Transverse colon (tissue), 4 donors: ENCODE measurements at regions not wholly inside any gene's neighbourhood (a gene's known extent, or its start where the extent isn't known, plus 50 kb on each side); places are given as distances from the start of the nearest gene placed in this dataset.

Experiments used
- DNase-seq: peaks from one replicate; pipeline ENCODE4 v3.0.0-alpha.2; 2019
- H3K27ac ChIP-seq, 4 donors: fragments of 200-600 bp; sonication (generic); 2 replicates each; pipeline ENCODE4 v1.5.1; 2016 to 2018; ENCODE audit warnings: inconsistent platforms in 4 of 4
- H3K27me3 ChIP-seq: fragments of 200-600 bp; sonication (generic); 2 replicates; pipeline ENCODE4 v1.5.1; 2017; ENCODE audit warnings: inconsistent platforms
- H3K36me3 ChIP-seq, 4 donors: fragments of 200-600 bp; sonication (generic); 2 replicates each; pipeline ENCODE4 v1.5.1; 2017 to 2019; ENCODE audit warnings: inconsistent platforms in 4 of 4
- H3K4me1 ChIP-seq, 4 donors: fragments of 200-600 bp; sonication (generic); 2 replicates each; pipeline ENCODE4 v1.5.1; 2017 to 2020; ENCODE audit warnings: inconsistent platforms in 4 of 4
- H3K4me3 ChIP-seq, 4 donors: fragments of 200-600 bp; sonication (generic); 1 replicate in 1 of 4; 2 replicates in 3 of 4; pipeline versions ENCODE4 v1.5.1 to v1.6.1; 2017 to 2019; ENCODE audit warnings: inconsistent platforms in 4 of 4
- H3K9me3 ChIP-seq, 2 donors: fragments of 200-600 bp; sonication (generic); 2 replicates each; pipeline ENCODE4 v1.5.1; 2017 to 2019; ENCODE audit warnings: inconsistent platforms in 2 of 2
- EP300 ChIP-seq: sonication (generic); formaldehyde crosslinking; IDR thresholded peaks from one replicate; pipeline ENCODE4 v1.6.1; 2017; ENCODE audit warnings: antibody characterized with exemption, low read depth
- POLR2A ChIP-seq: fragments of 450-650 bp; IDR thresholded peaks from one replicate; pipeline ENCODE4 v1.6.1; 2016; ENCODE audit warnings: antibody characterized with exemption, mild to moderate bottlenecking, moderate library complexity
- POLR2AphosphoS5 ChIP-seq, 3 donors: sonication (generic); formaldehyde crosslinking; IDR thresholded peaks; one replicate each; pipeline ENCODE4 v1.6.1; 2016; ENCODE audit warnings: antibody characterized with exemption in 3 of 3
- WGBS, 2 donors: methylation state at CpG; one replicate each; pipeline ENCODE4 v1.1.5; 2018; ENCODE audit warnings: low coverage in 1 of 2; 5-methylcytosine and 5-hydroxymethylcytosine counted together
- in situ Hi-C, 4 donors: fragments of 200-750 bp; cut with MboI; loops; one replicate each; pipeline versions ENCODE4 v1.15.0 to v1.15.1; 2017; ENCODE audit warnings: low sequenced_read_pairs in 3 of 4, low pct_ligation_motif_present in 1 of 4, low pct_unique_long_range_greater_than_20kb in 1 of 4
- intact Hi-C: fragments of 100-400 bp; cut with DNase I; formaldehyde crosslinking; loops from one replicate; pipeline ENCODE4 v1.15.1; 2023; ENCODE audit warnings: low total_unique reads
- TF ChIP-seq, protein P1 (sequence below), 5 experiments: fragments of 200-600 bp in 3 of 5; fragments of 450-650 bp in 2 of 5; sonication (generic) in 3 of 5; IDR thresholded peaks; 1 replicate in 2 of 5; 2 replicates in 3 of 5; pipeline ENCODE4 v1.5.1; 2016 to 2017; ENCODE audit warnings: antibody characterized with exemption in 5 of 5, inconsistent platforms in 3 of 5, mild to moderate bottlenecking in 2 of 5, moderate library complexity in 1 of 5

- in situ Hi-C loops (no loop called here), intact Hi-C loops (no loop called here)
- peak in 1 of 3 donors; percentile 45 for TF ChIP-seq POLR2AphosphoS5 (IDR thresholded peaks at IDR 0.05)
- TF ChIP-seq, protein P1, sequence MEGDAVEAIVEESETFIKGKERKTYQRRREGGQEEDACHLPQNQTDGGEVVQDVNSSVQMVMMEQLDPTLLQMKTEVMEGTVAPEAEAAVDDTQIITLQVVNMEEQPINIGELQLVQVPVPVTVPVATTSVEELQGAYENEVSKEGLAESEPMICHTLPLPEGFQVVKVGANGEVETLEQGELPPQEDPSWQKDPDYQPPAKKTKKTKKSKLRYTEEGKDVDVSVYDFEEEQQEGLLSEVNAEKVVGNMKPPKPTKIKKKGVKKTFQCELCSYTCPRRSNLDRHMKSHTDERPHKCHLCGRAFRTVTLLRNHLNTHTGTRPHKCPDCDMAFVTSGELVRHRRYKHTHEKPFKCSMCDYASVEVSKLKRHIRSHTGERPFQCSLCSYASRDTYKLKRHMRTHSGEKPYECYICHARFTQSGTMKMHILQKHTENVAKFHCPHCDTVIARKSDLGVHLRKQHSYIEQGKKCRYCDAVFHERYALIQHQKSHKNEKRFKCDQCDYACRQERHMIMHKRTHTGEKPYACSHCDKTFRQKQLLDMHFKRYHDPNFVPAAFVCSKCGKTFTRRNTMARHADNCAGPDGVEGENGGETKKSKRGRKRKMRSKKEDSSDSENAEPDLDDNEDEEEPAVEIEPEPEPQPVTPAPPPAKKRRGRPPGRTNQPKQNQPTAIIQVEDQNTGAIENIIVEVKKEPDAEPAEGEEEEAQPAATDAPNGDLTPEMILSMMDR (IDR thresholded peaks at IDR 0.05) = no peak
- Histone ChIP-seq H3K27ac (peak overlapping the region; percentile 30 to 59 (median 54)), H3K9me3 (no peaks in the 10 kb centered on the region), H3K4me1 (peaks cover 0 to 36% (median 27%) of the 10 kb centered on the region in 4 donors), H3K4me3 (no peak overlapping the region), H3K36me3 (no peaks in the 10 kb centered on the region), H3K27me3 (no peaks in the 10 kb centered on the region)
- 53 to 62% methylated on average over 5 to 6 of the region's 6 CpGs for WGBS, 2 donors
- peak; percentile 38 for DNase-seq
Observed at GRCh38 chr4:53653484-53654053, 62.3 kb upstream of the LNX1 start.

DNA sequence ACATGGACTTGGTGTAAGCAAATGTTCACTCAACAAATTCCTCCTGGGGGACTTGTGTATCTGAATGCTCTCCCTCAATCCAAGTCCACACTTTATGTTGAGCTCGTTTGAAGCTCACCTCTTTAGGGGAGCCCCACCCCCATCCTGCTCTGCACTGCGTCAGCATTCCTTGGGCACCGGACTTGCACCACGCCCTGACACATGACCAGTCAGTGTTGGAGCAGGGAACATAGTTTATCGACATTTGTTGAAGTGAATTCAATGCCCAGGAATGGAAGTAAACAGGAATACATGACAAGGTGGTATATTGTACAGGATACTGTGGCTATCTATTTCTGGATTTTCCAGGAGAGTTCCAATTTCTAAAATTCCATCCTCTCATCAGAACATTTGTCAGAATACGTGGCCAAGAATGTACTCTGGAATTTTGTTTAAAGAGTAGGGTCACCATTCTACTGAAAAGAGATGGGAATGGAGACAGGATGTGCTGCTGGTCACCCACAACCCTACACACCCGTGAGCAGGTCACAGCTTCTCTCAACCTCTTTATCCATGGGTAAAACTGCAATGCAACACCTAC, 60.0 kb upstream of the LNX1 start:
- in situ Hi-C loops = no loop called here
- 28 to 41% methylated on average over 7 of the region's 7 CpGs for WGBS, 2 donors
- Histone ChIP-seq H3K4me3 (no peak overlapping the region), H3K36me3 (no peaks in the 10 kb centered on the region), H3K4me1 (peaks cover 0 to 43% (median 30%) of the 10 kb centered on the region in 4 donors), H3K27me3 (no peaks in the 10 kb centered on the region), H3K9me3 (no peaks in the 10 kb centered on the region), H3K27ac (peak overlapping the region; percentile 1 to 59 (median 32))
- DNase-seq = peak; percentile 80
- intact Hi-C loops = no loop called here
- TF ChIP-seq POLR2AphosphoS5 (IDR thresholded peaks at IDR 0.05) = peak in 1 of 3 donors; percentile 25
- TF ChIP-seq EP300 = no peak
- TF ChIP-seq, protein P1 (IDR thresholded peaks at IDR 0.05) = no peak

DNA sequence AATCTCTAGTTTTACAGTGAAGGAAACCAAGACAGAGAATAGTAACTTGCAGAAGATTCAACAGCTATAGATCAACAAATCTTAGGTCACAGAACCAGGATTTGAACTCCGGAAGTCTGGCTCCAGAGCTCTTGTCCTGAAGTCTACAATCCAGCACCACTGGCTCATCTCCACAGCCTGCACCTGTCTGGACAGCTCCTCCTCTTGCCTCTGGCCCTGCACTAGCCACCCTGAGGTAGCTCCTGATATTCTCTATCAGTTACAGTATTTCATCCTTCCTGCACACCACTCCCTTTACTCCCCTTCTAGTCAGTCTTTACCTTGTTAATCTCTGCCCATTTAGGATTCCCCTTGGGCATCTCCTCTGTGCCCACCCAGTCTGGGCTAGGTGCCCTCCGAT, 58.1 kb upstream of the LNX1 start:
- Histone ChIP-seq H3K27me3 (no peaks in the 10 kb centered on the region), H3K27ac (peak overlapping the region in 2 of 4 donors; percentile 15 to 16), H3K4me3 (no peak overlapping the region), H3K36me3 (no peaks in the 10 kb centered on the region), H3K4me1 (peaks cover 0 to 56% (median 34%) of the 10 kb centered on the region in 4 donors), H3K9me3 (no peaks in the 10 kb centered on the region)
- DNase-seq = no peak
- intact Hi-C loops = no loop called here
- TF ChIP-seq POLR2A = no peak
- TF ChIP-seq, protein P1 (IDR thresholded peaks at IDR 0.05) = no peak
- no peak for TF ChIP-seq POLR2AphosphoS5 (IDR thresholded peaks at IDR 0.05)
- TF ChIP-seq EP300 = no peak
- WGBS, 2 donors = 83 to 87% methylated on average over 1 to 2 of the region's 2 CpGs
- in situ Hi-C loops = no loop called here

GRCh38 chr4:53647547-53647946, 56.3 kb upstream of the LNX1 start:
- Histone ChIP-seq H3K4me3 (no peak overlapping the region), H3K9me3 (no peaks in the 10 kb centered on the region), H3K27ac (peak overlapping the region; percentile 79 to 89 (median 84)), H3K4me1 (peaks cover 0 to 46% (median 20%) of the 10 kb centered on the region in 4 donors), H3K27me3 (no peaks in the 10 kb centered on the region), H3K36me3 (no peaks in the 10 kb centered on the region)
- TF ChIP-seq, protein P1 (IDR thresholded peaks at IDR 0.05) = no peak
- TF ChIP-seq EP300 (no peak), POLR2A (no peak), POLR2AphosphoS5 (IDR thresholded peaks at IDR 0.05) (no peak)
- 86 to 93% methylated on average over 5 of the region's 5 CpGs for WGBS, 2 donors
- DNase-seq = no peak
- in situ Hi-C loops = no loop called here
- intact Hi-C loops = no loop called here
